ENCODE measurements at regions not wholly inside any gene's neighbourhood (a gene's known extent, or its start where the extent isn't known, plus 50 kb on each side); places are given as distances from the start of the nearest gene placed in this dataset.

- no peak for TF ChIP-seq CTCF (IDR thresholded peaks at IDR 0.05; ENCODE audit: extremely low read depth, insufficient read depth, missing control alignments)
- in situ Hi-C loops (cut with MboI; ENCODE audit: low pct_unique_long_range_greater_than_20kb, low sequenced_read_pairs, unreplicated experiment), result no loop called here
- no peak for DNase-seq (ENCODE audit: low spot score)
Observed at GRCh38 chr5:179415291-179416060, 70.2 kb upstream of the ADAMTS2 start.

GRCh38 chr5:179414459-179415261 is 69.4 kb upstream of the ADAMTS2 start:
- DNase-seq (ENCODE audit: low spot score), result no peak
- in situ Hi-C loops (cut with MboI; ENCODE audit: low pct_unique_long_range_greater_than_20kb, low sequenced_read_pairs, unreplicated experiment), result no loop called here
- TF ChIP-seq CTCF (IDR thresholded peaks at IDR 0.05; ENCODE audit: extremely low read depth, insufficient read depth, missing control alignments), result no peak

- in situ Hi-C loops (cut with MboI; ENCODE audit: low pct_unique_long_range_greater_than_20kb, low sequenced_read_pairs, unreplicated experiment), result no loop called here
- no peak for TF ChIP-seq CTCF (IDR thresholded peaks at IDR 0.05; ENCODE audit: extremely low read depth, insufficient read depth, missing control alignments)
- no peak for DNase-seq (ENCODE audit: low spot score)
Observed at GRCh38 chr5:179413711-179414458, 68.6 kb upstream of the ADAMTS2 start.

GRCh38 chr5:179413086-179413690 is 67.9 kb upstream of the ADAMTS2 start:
- in situ Hi-C loops (cut with MboI; ENCODE audit: low pct_unique_long_range_greater_than_20kb, low sequenced_read_pairs, unreplicated experiment), result no loop called here
- TF ChIP-seq CTCF (IDR thresholded peaks at IDR 0.05; ENCODE audit: extremely low read depth, insufficient read depth, missing control alignments), result no peak

GRCh38 chr5:179411161-179411841 is 66.0 kb upstream of the ADAMTS2 start:
- no peak for TF ChIP-seq CTCF (IDR thresholded peaks at IDR 0.05; ENCODE audit: extremely low read depth, insufficient read depth, missing control alignments)
- no peak for DNase-seq (ENCODE audit: low spot score)
- in situ Hi-C loops (cut with MboI; ENCODE audit: low pct_unique_long_range_greater_than_20kb, low sequenced_read_pairs, unreplicated experiment), result no loop called here

More at GRCh38 chr5:179413086-179413690, 67.9 kb upstream of the ADAMTS2 start:
- DNase-seq (ENCODE audit: low spot score), result no peak

Data from GM13977 (cell line).